ENCODE measurements at regions not wholly inside any gene's neighbourhood (a gene's known extent, or its start where the extent isn't known, plus 50 kb on each side); places are given as distances from the start of the nearest gene placed in this dataset.

- CTCF ChIA-PET, result no interaction called here
- Histone ChIP-seq H3K4me2 (ENCODE audit: low read length) (no peak overlapping the region), H3K27me3 (ENCODE audit: low read length) (peaks cover 59% of the 10 kb centered on the region), H3K9me2 (replicated peaks; ENCODE audit: low read length) (no peaks in the 10 kb centered on the region), H3K4me1 (ENCODE audit: insufficient read depth, low read length) (no peaks in the 10 kb centered on the region), H3K36me3 (ENCODE audit: low read depth, low read length) (no peaks in the 10 kb centered on the region), H2AFZ (ENCODE audit: low read length) (no peak overlapping the region), H3K27ac (ENCODE audit: low read length) (no peak overlapping the region), H3K79me2 (ENCODE audit: low read length) (no peaks in the 10 kb centered on the region), H4K20me1 (ENCODE audit: low read length) (no peaks in the 10 kb centered on the region), H3F3A (ENCODE audit: low read length, unreplicated experiment) (no peaks in the 10 kb centered on the region), H3K4me3 (ENCODE audit: low read length) (no peak overlapping the region), H3K9ac (ENCODE audit: low read length) (no peak overlapping the region), H3K9me3 (ENCODE audit: low read length) (no peaks in the 10 kb centered on the region)
- no peak for ATAC-seq
- DNase-seq, result no peak
- TF ChIP-seq CTCF (conservative IDR thresholded peaks at IDR 0.05; ENCODE audit: low read depth, low read length) (no peak), EZH2phosphoT487 (IDR thresholded peaks at IDR 0.05; ENCODE audit: borderline replicate concordance, low read length) (no peak), EZH2 (IDR thresholded peaks at IDR 0.05; ENCODE audit: low read length, unreplicated experiment) (no peak)
- no TSS peak for BruUV-seq (replicated peaks)
- intact Hi-C loops (cut with micrococcal nuclease), result no loop called here
- POLR2A ChIA-PET (ENCODE audit: unreplicated experiment), result no interaction called here
Observed at GRCh38 chr22:49412236-49412635, 415.4 kb downstream of the BRD1 start.

GRCh38 chr22:49411236-49411635 is 416.4 kb downstream of the BRD1 start:
- H3K9ac ChIP-seq (ENCODE audit: low read length), result no peak overlapping the region
- no TSS peak for BruUV-seq (replicated peaks)
- DNase-seq (no peak), ATAC-seq (no peak)
- no peak overlapping the region for H3K4me3 ChIP-seq (ENCODE audit: low read length)
- intact Hi-C loops (cut with micrococcal nuclease), result no loop called here
- H3K9me3 ChIP-seq (ENCODE audit: low read length), result no peaks in the 10 kb centered on the region
- no peaks in the 10 kb centered on the region for H3K4me1 ChIP-seq (ENCODE audit: insufficient read depth, low read length)
- H2AFZ ChIP-seq (ENCODE audit: low read length), result no peak overlapping the region
- TF ChIP-seq EZH2phosphoT487 (IDR thresholded peaks at IDR 0.05; ENCODE audit: borderline replicate concordance, low read length) (no peak), EZH2 (IDR thresholded peaks at IDR 0.05; ENCODE audit: low read length, unreplicated experiment) (no peak), CTCF (conservative IDR thresholded peaks at IDR 0.05; ENCODE audit: low read depth, low read length) (no peak)
- no peaks in the 10 kb centered on the region for H4K20me1 ChIP-seq (ENCODE audit: low read length)
- peaks cover 60% of the 10 kb centered on the region for H3K27me3 ChIP-seq (ENCODE audit: low read length)
- H3K9me2 ChIP-seq (replicated peaks; ENCODE audit: low read length), result no peaks in the 10 kb centered on the region
- no peak overlapping the region for H3K27ac ChIP-seq (ENCODE audit: low read length)
- POLR2A ChIA-PET (ENCODE audit: unreplicated experiment), result no interaction called here
- no peaks in the 10 kb centered on the region for H3K79me2 ChIP-seq (ENCODE audit: low read length)
- no peaks in the 10 kb centered on the region for H3K36me3 ChIP-seq (ENCODE audit: low read depth, low read length)
- no peaks in the 10 kb centered on the region for H3F3A ChIP-seq (ENCODE audit: low read length, unreplicated experiment)
- CTCF ChIA-PET, result no interaction called here
- H3K4me2 ChIP-seq (ENCODE audit: low read length), result no peak overlapping the region

GRCh38 chr22:49408102-49408836 is 419.4 kb downstream of the BRD1 start:
- ATAC-seq (no peak), DNase-seq (no peak)
- H3K9me2 ChIP-seq (replicated peaks; ENCODE audit: low read length), result no peaks in the 10 kb centered on the region
- ChIA-PET CTCF (no interaction called here), POLR2A (ENCODE audit: unreplicated experiment) (no interaction called here)
- no peaks in the 10 kb centered on the region for H3F3A ChIP-seq (ENCODE audit: low read length, unreplicated experiment)
- no peaks in the 10 kb centered on the region for H4K20me1 ChIP-seq (ENCODE audit: low read length)
- H3K9ac ChIP-seq (ENCODE audit: low read length), result no peak overlapping the region
- intact Hi-C loops (cut with micrococcal nuclease), result no loop called here
- BruUV-seq (replicated peaks), result no TSS peak
- no peaks in the 10 kb centered on the region for H3K4me1 ChIP-seq (ENCODE audit: insufficient read depth, low read length)
- H3K9me3 ChIP-seq (ENCODE audit: low read length), result no peaks in the 10 kb centered on the region
- H3K36me3 ChIP-seq (ENCODE audit: low read depth, low read length), result no peaks in the 10 kb centered on the region
- no peak for TF ChIP-seq EZH2 (IDR thresholded peaks at IDR 0.05; ENCODE audit: low read length, unreplicated experiment)
- no peak for TF ChIP-seq EZH2phosphoT487 (IDR thresholded peaks at IDR 0.05; ENCODE audit: borderline replicate concordance, low read length)
- no peak for TF ChIP-seq CTCF (conservative IDR thresholded peaks at IDR 0.05; ENCODE audit: low read depth, low read length)
- H3K27ac ChIP-seq (ENCODE audit: low read length), result no peak overlapping the region
- H2AFZ ChIP-seq (ENCODE audit: low read length), result no peak overlapping the region
- peaks cover 48% of the 10 kb centered on the region for H3K27me3 ChIP-seq (ENCODE audit: low read length)
- no peak overlapping the region for H3K4me2 ChIP-seq (ENCODE audit: low read length)
- no peaks in the 10 kb centered on the region for H3K79me2 ChIP-seq (ENCODE audit: low read length)
- no peak overlapping the region for H3K4me3 ChIP-seq (ENCODE audit: low read length)

All from PC-3 (cell line).